NCI-H510A treated with DMSO at 0.1 percent for 48 hours (cell line): ENCODE measurements at regions not wholly inside any gene's neighbourhood (a gene's known extent, or its start where the extent isn't known, plus 50 kb on each side); places are given as distances from the start of the nearest gene placed in this dataset.
"Not testable (repeated sequence)": the region's sequence is repeated elsewhere in the genome, so short reads cannot be mapped to it uniquely, and the experiment has no call there.

Source experiments
- DNase-seq: peaks from one replicate; lab custom pipeline; 2025; lab: John Stamatoyannopoulos, UW

GRCh38 chr12:112616469-112617152 lies 174.9 kb upstream of the RPH3A start:
- no peak for DNase-seq

DNA sequence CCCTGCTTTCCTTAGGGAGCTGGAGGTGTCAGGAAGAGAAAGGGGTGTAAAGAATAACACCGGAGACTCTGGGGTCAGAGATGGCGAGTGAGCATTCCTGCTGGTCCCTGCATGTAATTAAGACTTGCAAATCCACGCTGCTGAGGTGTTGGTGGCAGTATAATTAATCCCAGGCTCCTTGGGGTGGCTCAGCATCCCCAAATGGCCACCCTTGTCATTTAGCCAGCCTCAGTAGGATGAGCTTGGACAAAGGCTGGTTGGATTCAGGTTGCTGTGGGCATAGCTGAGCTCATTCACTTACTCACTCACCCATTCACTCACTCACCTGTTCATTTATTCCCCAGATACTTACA lies 174.4 kb upstream of the RPH3A start:
- DNase-seq, result no peak

DNA sequence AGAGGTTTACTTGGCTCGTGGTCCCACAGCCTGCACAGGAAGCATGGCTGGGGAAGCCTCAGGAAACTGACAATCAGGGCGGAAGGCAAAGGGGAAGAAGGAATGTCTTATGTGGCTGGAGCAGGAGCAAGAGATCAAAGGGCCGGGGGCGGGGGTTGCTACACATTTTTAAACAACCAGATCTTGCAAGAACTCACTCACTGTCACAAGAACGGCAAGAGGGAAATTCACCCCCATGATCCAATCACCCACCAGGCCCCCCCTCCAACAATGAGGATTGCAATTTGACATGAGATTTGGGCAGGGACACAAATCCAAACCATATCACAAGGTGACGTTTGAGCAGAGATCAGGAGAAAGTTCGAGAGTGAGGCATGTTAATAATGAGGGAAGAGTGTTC lies 163.7 kb upstream of the RPH3A start:
- DNase-seq, result no peak

- DNase-seq, result not testable (repeated sequence)
Measured at GRCh38 chr12:112631974-112632373, 159.6 kb upstream of the RPH3A start.

DNA sequence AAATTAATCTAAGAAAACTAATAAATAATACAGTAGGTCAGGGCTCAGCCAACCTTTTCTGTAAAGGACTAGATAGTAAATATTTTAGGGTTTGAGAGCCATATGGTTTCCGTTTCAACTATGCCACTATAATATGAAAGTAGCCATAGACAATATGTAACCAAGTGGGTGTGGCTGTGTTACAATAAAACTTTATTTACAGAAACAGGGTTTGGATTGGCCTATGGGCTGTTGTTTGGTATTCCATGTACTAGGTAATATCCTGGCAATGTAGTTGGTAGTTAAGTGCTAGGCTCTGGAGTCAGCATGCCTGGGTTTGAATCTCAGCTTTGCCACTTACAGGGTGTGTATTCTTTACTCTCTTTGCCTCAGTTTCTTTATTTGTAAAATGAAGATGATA lies 156.5 kb upstream of the RPH3A start:
- no peak for DNase-seq

DNA sequence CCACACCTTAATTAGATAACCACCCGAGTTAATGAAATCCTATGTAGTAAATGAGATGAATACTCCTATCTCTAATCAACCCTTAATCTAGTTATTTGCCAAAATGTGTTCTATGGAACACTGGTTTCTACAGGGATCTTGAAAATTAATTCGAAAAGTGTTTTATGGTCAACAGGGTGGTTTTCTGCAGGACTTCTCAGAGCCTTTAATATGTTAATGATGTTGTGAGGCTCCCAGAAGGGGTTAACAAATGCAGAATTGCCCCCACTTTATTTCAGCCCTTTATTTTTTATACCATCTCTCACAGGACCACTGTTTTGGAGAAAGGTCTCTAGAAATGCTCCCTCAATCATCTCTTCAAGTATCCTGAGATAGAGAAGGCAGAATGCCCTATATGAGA lies 153.1 kb upstream of the RPH3A start:
- DNase-seq, result no peak

GRCh38 chr12:112645586-112645985 lies 146.0 kb upstream of the RPH3A start:
- no peak for DNase-seq

DNA sequence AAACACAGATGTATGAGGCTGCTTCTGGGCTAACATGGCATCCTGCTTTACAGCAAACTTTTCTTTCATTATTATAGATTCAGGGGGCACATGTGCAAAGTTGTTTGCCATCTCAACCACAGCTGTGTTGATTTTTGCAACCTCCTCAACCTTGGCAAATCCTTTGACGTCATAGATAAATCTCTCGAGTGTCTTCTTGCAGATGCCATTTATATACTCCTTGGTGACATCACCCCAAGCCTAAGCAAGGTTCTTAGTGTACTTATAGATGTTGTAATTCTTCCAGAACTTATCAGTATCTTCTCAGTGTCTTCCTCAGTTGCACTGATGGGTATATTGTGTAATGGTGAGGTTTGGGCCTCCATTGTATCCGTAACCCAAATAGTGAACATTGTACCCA lies 135.4 kb upstream of the RPH3A start:
- DNase-seq, result no peak

- DNase-seq, result no peak
Measured at GRCh38 chr12:112664569-112664968, 127.0 kb upstream of the RPH3A start.

- DNase-seq, result no peak
Measured at GRCh38 chr12:112665958-112666357, 125.6 kb upstream of the RPH3A start.

DNA sequence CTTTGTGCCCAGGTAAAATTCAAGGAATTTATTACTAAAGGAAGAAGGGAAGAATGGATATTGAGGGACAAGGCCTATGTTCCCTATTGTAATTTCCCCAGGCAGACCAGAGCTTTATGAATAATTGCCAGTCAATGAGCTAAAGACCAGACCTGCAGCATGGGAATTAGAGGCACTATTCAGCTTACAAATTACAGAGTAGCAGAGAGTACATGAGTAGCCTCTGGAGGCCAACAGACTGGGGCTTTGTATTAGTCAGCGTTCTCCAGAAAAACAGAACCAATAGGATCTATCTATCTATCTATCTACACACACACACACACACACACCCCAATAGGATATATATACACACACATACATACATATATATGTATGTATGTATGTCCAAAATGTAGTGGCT lies 120.0 kb upstream of the RPH3A start:
- DNase-seq, result no peak

DNA sequence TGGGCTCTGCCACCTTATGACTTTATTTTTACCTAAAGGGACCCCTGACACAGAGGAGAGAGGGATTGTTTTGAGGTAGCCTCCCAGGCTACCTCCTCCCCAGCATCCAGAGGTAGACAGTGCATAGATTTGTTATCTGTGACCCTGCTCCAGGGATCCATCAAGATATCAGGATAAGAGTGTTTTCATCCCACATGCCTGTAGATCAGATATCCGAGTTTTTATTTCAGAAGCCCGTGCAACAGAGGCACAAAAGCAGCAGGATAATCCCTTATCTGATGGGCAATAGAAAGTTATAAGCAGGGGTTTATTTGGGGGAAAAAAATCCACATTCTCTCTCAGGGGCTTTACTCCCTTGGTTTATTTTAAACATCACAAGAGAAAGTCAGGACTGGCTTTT lies 117.0 kb upstream of the RPH3A start:
- no peak for DNase-seq

- DNase-seq, result no peak
Measured at GRCh38 chr12:112676507-112676906, 115.0 kb upstream of the RPH3A start.

- no peak for DNase-seq
Measured at GRCh38 chr12:112677050-112677765, 114.3 kb upstream of the RPH3A start.

DNA sequence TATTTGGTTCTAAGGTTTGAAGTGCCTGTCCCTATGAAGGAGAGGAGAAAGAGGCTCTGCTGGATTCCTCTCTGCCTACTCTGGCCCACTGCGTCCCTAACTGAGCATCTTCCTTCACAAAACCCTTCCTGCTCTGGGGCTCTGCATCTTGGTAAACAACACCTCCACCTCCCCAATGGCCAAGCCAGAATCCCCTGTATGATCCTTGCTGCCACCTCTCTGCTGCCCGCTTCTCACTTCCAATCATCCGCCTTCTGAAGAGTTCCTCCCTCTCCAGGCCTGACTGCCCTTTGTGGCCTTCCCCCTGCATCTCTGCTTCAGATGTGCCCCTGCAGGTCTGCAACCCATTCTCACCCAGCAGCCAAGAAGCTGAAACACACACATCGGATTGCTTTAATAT lies 110.6 kb upstream of the RPH3A start:
- DNase-seq, result no peak

- no peak for DNase-seq
Measured at GRCh38 chr12:112682586-112682985, 109.0 kb upstream of the RPH3A start.

DNA sequence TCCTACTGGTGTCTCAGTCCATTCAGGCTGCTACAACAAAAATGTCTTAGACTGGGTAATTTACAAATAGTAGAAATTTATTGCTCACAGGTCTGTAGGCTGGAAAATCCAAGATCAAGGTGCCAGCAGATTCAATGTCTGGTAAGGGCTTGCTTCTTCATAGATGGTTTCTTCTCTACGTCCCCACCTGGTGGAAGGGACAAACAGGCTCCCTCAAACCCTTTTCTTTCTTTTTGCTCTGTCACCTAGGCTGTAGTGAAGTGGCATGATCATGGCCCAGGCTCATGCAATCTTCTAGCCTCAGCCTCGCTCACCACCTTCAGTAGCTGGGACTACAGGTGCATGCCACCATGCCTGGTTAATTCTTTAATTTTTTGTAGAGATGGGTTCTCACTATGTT lies 106.8 kb upstream of the RPH3A start:
- DNase-seq, result no peak

DNA sequence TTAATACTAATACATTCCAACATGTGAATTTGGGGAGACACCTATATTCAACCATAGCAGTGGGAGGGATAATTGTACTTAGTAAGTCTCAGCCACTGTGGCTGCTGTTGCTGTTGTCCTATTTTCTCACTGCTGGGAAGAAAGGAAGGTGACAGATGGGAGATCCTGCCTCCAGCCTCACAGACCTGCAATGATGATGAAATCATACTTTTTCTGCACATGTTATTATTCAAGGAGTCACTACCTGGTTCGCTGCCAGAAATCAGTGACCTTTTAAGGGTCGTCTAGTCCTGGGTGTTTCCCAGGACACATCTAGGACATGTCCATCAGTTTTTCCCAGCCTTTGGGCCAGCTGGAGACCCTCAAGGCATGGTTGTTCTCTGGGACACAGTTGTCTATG lies 106.2 kb upstream of the RPH3A start:
- DNase-seq, result no peak

GRCh38 chr12:112686373-112686772 lies 105.2 kb upstream of the RPH3A start:
- no peak for DNase-seq

DNA sequence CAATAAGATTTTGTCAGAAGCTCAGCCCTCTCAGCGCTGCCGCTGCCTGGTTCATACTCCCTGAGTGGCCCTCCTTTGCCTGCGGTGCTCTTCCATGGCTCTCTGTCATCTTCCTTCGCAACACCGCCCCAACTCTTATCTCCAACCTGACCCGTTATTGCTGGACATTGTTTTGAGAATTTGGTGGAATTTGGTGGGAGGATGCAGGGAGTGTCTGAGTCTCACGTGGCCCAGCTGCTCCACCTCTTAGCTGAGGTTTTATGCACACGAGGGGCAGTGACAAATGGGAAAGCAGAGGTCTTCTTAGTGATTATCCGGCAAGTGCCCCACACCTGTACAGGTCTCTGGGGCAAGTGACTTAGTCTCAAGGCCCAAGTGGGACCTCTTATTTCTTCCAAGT lies 97.5 kb upstream of the RPH3A start:
- no peak for DNase-seq

GRCh38 chr12:112697441-112697840 lies 94.1 kb upstream of the RPH3A start:
- not testable (repeated sequence) for DNase-seq

GRCh38 chr12:112705037-112705632 lies 86.4 kb upstream of the RPH3A start:
- DNase-seq, result no peak

DNA sequence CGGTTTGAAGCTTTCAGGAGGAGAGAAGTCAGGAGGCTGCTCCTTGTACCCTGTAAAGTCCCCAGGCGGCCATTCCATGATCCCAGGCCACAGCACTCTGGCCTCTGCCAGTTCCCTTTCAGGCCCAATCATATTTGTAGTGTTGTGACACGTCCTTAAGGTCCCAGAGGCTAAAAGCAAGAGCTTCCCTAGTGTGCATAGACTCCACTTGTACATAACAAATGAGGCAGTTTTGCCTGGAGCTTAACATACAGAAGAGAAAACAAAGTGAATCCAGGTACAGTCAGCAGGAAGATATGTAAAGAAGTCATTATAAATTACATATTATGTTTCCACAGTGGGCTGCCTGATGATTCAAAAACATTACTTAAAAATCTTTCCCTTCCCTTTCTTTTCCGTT lies 81.1 kb upstream of the RPH3A start:
- DNase-seq, result no peak

GRCh38 chr12:112711026-112711425 lies 80.5 kb upstream of the RPH3A start:
- no peak for DNase-seq
